VCaP (cell line): ENCODE measurements at regions not wholly inside any gene's neighbourhood (a gene's known extent, or its start where the extent isn't known, plus 50 kb on each side); places are given as distances from the start of the nearest gene placed in this dataset.

ENCODE experiments used
- H3K27ac ChIP-seq: fragments of 450-650 bp; 2 replicates; pipeline ENCODE4 v1.5.1; 2017
- TF ChIP-seq, protein P1 (sequence below): fragments of 450-650 bp; conservative IDR thresholded peaks from 2 replicates; pipeline ENCODE4 v1.5.1; 2017; ENCODE audit warnings: mild to moderate bottlenecking, moderate library complexity

GRCh38 chr1:38608202-38608864 is 251.2 kb downstream of the RRAGC start:
- no peak overlapping the region for H3K27ac ChIP-seq
- TF ChIP-seq, protein P1, sequence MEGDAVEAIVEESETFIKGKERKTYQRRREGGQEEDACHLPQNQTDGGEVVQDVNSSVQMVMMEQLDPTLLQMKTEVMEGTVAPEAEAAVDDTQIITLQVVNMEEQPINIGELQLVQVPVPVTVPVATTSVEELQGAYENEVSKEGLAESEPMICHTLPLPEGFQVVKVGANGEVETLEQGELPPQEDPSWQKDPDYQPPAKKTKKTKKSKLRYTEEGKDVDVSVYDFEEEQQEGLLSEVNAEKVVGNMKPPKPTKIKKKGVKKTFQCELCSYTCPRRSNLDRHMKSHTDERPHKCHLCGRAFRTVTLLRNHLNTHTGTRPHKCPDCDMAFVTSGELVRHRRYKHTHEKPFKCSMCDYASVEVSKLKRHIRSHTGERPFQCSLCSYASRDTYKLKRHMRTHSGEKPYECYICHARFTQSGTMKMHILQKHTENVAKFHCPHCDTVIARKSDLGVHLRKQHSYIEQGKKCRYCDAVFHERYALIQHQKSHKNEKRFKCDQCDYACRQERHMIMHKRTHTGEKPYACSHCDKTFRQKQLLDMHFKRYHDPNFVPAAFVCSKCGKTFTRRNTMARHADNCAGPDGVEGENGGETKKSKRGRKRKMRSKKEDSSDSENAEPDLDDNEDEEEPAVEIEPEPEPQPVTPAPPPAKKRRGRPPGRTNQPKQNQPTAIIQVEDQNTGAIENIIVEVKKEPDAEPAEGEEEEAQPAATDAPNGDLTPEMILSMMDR = peak; percentile 45

DNA sequence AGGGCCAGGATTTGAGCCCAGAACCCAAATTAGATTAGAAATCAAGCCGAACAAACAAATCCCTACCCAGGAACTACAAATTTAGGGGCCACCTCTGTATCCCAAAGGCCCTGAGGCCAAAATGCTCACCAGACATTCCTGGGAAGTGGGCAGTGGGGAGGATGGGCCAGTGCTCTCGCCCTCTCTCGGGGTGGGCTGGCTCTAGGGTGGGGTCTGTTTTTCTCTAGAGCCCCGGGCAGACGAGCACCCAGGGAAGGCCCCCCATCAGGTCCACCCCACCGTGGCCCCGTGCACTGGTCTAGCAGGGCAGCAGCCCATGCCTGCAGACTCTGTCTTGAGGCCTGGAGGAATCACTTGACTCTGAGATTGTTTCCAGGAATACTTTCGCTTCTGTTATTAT is 252.0 kb downstream of the RRAGC start:
- TF ChIP-seq, protein P1 = no peak
- H3K27ac ChIP-seq = no peak overlapping the region

- TF ChIP-seq, protein P1 = no peak
- H3K27ac ChIP-seq = no peak overlapping the region
Measured at GRCh38 chr1:38605063-38605462, 254.5 kb downstream of the RRAGC start.

- TF ChIP-seq, protein P1 = no peak
Measured at GRCh38 chr1:38603907-38604306, 255.7 kb downstream of the RRAGC start.

GRCh38 chr1:38600905-38601304 is 258.7 kb downstream of the RRAGC start:
- TF ChIP-seq, protein P1 = no peak

More at GRCh38 chr1:38603907-38604306, 255.7 kb downstream of the RRAGC start:
- no peak overlapping the region for H3K27ac ChIP-seq

DNA sequence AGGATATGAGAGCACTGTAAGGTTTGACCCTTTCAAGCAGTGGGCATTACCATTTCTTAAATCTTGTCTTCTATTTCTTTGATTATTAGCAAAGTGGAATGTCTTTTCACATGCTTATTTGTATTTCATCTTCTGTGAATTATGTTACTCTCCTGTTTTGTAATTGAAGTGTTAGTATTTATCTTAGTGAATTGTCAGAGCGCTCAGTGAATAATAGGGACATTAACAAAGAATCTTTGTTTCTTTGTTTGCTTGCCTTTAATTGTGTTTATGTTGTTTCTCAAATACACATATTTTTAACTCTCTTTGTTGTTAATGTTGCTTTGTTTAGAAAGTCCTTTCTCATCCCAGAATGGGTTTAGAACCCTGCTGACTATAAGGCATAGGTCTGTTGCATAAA is 259.3 kb downstream of the RRAGC start:
- no peak overlapping the region for H3K27ac ChIP-seq
- TF ChIP-seq, protein P1 = no peak

More at GRCh38 chr1:38600905-38601304, 258.7 kb downstream of the RRAGC start:
- no peak overlapping the region for H3K27ac ChIP-seq

DNA sequence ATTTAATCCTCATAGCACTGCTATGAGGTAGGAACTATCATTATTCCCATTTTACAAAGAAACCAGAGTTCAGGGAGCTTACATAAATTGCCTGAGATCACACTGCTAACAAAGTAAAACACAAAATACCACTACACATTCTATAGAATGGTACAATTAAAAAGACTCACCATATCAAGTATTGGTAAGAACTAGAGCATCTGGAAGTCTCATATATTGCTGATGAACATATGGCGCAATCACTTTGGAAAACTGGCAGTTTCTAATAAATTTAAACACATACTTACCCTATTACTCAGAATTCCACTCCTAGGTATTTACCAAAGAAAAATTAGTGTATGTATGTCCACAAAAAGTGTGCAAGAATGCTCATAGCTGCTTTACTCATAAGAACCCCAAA is 261.5 kb downstream of the RRAGC start:
- TF ChIP-seq, protein P1 = no peak
- no peak overlapping the region for H3K27ac ChIP-seq
